ENCODE measurements at regions not wholly inside any gene's neighbourhood (a gene's known extent, or its start where the extent isn't known, plus 50 kb on each side); places are given as distances from the start of the nearest gene placed in this dataset.
"Not testable (repeated sequence)": the region's sequence is repeated elsewhere in the genome, so short reads cannot be mapped to it uniquely, and the experiment has no call there.

GRCh38 chr14:48259232-48259631 is 583.8 kb upstream of the MDGA2 start:
- DNase-seq (ENCODE audit: low spot score) = not testable (repeated sequence)

- DNase-seq (ENCODE audit: low spot score) = not testable (repeated sequence)
Observed at GRCh38 chr14:48258703-48259102, 583.3 kb upstream of the MDGA2 start.

- DNase-seq (ENCODE audit: low spot score) = no peak
Observed at GRCh38 chr14:48253020-48253419, 577.6 kb upstream of the MDGA2 start.

- DNase-seq (ENCODE audit: low spot score) = no peak
Observed at GRCh38 chr14:48251290-48251689, 575.9 kb upstream of the MDGA2 start.

GRCh38 chr14:48250575-48250974 is 575.2 kb upstream of the MDGA2 start:
- DNase-seq (ENCODE audit: low spot score) = no peak

GRCh38 chr14:48247977-48248376 is 572.6 kb upstream of the MDGA2 start:
- no peak for DNase-seq (ENCODE audit: low spot score)

- DNase-seq (ENCODE audit: low spot score) = no peak
Observed at GRCh38 chr14:48243900-48244299, 568.5 kb upstream of the MDGA2 start.

- no peak for DNase-seq (ENCODE audit: low spot score)
Observed at GRCh38 chr14:48229091-48229490, 553.7 kb upstream of the MDGA2 start.

GRCh38 chr14:48193893-48194292 is 518.5 kb upstream of the MDGA2 start:
- DNase-seq (ENCODE audit: low spot score) = no peak

- not testable (repeated sequence) for DNase-seq (ENCODE audit: low spot score)
Observed at GRCh38 chr14:48149624-48150023, 474.2 kb upstream of the MDGA2 start.

- DNase-seq (ENCODE audit: low spot score) = no peak
Observed at GRCh38 chr14:48140804-48141203, 465.4 kb upstream of the MDGA2 start.

GRCh38 chr14:48129472-48129871 is 454.1 kb upstream of the MDGA2 start:
- no peak for DNase-seq (ENCODE audit: low spot score)

- no peak for DNase-seq (ENCODE audit: low spot score)
Observed at GRCh38 chr14:48127674-48128073, 452.3 kb upstream of the MDGA2 start.

- DNase-seq (ENCODE audit: low spot score) = peak; percentile 30
Observed at GRCh38 chr14:48125654-48126053, 450.2 kb upstream of the MDGA2 start.

- no peak for DNase-seq (ENCODE audit: low spot score)
Observed at GRCh38 chr14:48113713-48114112, 438.3 kb upstream of the MDGA2 start.

GRCh38 chr14:48111151-48111550 is 435.7 kb upstream of the MDGA2 start:
- DNase-seq (ENCODE audit: low spot score) = no peak

- DNase-seq (ENCODE audit: low spot score) = no peak
Observed at GRCh38 chr14:48107646-48108045, 432.2 kb upstream of the MDGA2 start.

GRCh38 chr14:48096897-48097296 is 421.5 kb upstream of the MDGA2 start:
- DNase-seq (ENCODE audit: low spot score) = no peak

GRCh38 chr14:48086516-48086915 is 411.1 kb upstream of the MDGA2 start:
- no peak for DNase-seq (ENCODE audit: low spot score)

GRCh38 chr14:48075487-48075886 is 400.1 kb upstream of the MDGA2 start:
- DNase-seq (ENCODE audit: low spot score) = no peak

- DNase-seq (ENCODE audit: low spot score) = no peak
Observed at GRCh38 chr14:48052973-48053372, 377.6 kb upstream of the MDGA2 start.

GRCh38 chr14:48035836-48036235 is 360.4 kb upstream of the MDGA2 start:
- DNase-seq (ENCODE audit: low spot score) = peak; percentile 82

GRCh38 chr14:48027115-48027514 is 351.7 kb upstream of the MDGA2 start:
- DNase-seq (ENCODE audit: low spot score) = no peak

GRCh38 chr14:48023881-48024280 is 348.5 kb upstream of the MDGA2 start:
- no peak for DNase-seq (ENCODE audit: low spot score)

GRCh38 chr14:48011484-48011883 is 336.1 kb upstream of the MDGA2 start:
- DNase-seq (ENCODE audit: low spot score) = not testable (repeated sequence)
